ENCODE measurements at regions not wholly inside any gene's neighbourhood (a gene's known extent, or its start where the extent isn't known, plus 50 kb on each side); places are given as distances from the start of the nearest gene placed in this dataset.

DNA sequence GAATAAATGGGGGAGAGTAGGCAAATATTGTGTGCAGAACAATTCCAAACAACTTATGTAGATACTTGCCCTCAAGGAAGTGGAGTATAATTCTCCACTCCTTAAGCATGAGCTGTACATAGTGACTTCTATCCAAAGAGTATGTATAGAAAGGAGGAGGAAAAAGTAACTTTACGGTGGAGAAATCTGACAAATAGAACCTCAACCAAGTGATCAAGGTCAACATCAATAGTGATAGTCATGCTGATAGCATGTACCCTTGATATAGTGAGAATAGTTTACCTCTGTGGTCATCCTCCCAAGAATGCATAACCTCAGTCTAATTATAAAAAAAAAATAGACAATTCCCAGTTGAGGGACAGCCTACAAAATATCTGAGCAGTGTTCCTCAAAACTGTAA, 89.1 kb upstream of the NANOS1 start:
- H3K79me2 ChIP-seq (ENCODE audit: low read depth): no peaks in the 10 kb centered on the region
- H3K36me3 Mint-ChIP-seq: no peaks in the 10 kb centered on the region
- H3K27me3 Mint-ChIP-seq (ENCODE audit: insufficient read depth, low read depth): peaks cover 3% of the 10 kb centered on the region
- H3K27ac Mint-ChIP-seq: no peak overlapping the region
- H4K20me1 ChIP-seq (ENCODE audit: low read depth): no peaks in the 10 kb centered on the region
- peaks cover 2% of the 10 kb centered on the region for H3K9me3 Mint-ChIP-seq
- H3K27ac ChIP-seq: no peak overlapping the region
- H3K4me3 Mint-ChIP-seq: no peak overlapping the region
- H3F3A ChIP-seq (ENCODE audit: low read depth): no peaks in the 10 kb centered on the region
- H3K9me3 ChIP-seq (ENCODE audit: low read depth): no peaks in the 10 kb centered on the region
- no peaks in the 10 kb centered on the region for H3K4me1 Mint-ChIP-seq
- H3K4me1 ChIP-seq: no peaks in the 10 kb centered on the region
- H3K9ac ChIP-seq: no peak overlapping the region
- H3K4me3 ChIP-seq: no peak overlapping the region
- no peaks in the 10 kb centered on the region for H3K27me3 ChIP-seq
- H3K36me3 ChIP-seq: no peaks in the 10 kb centered on the region
- no peak for TF ChIP-seq EZH2 (IDR thresholded peaks at IDR 0.05)
- TF ChIP-seq EZH2phosphoT487 (IDR thresholded peaks at IDR 0.05): no peak
- TF ChIP-seq, protein P1, sequence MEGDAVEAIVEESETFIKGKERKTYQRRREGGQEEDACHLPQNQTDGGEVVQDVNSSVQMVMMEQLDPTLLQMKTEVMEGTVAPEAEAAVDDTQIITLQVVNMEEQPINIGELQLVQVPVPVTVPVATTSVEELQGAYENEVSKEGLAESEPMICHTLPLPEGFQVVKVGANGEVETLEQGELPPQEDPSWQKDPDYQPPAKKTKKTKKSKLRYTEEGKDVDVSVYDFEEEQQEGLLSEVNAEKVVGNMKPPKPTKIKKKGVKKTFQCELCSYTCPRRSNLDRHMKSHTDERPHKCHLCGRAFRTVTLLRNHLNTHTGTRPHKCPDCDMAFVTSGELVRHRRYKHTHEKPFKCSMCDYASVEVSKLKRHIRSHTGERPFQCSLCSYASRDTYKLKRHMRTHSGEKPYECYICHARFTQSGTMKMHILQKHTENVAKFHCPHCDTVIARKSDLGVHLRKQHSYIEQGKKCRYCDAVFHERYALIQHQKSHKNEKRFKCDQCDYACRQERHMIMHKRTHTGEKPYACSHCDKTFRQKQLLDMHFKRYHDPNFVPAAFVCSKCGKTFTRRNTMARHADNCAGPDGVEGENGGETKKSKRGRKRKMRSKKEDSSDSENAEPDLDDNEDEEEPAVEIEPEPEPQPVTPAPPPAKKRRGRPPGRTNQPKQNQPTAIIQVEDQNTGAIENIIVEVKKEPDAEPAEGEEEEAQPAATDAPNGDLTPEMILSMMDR (IDR thresholded peaks at IDR 0.05): no peak
- no peak for DNase-seq (ENCODE audit: low spot score)
- H2AFZ ChIP-seq (replicated peaks): no peak overlapping the region
- H3K4me2 ChIP-seq: no peak overlapping the region

DNA sequence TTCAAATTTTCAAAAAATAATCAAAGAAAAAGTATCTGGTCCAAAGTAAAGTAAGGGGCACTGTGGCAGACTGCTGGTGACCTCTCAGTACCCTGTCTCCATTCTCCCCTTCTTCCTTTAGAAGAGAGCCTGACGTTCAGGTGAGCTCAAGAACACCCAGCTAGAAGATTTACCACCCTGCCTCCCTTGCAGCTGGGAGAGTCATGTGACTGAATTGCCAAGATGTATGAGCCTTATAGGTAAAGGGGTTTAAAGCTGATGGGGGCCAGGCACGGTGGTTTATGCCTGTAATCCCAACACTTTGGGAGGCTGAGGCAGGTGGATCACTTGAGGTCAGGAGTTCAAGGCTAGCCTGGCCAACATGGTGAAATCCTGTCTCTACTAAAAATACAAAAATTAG, 86.3 kb upstream of the NANOS1 start:
- Histone ChIP-seq H4K20me1 (ENCODE audit: low read depth) (no peaks in the 10 kb centered on the region), H3K79me2 (ENCODE audit: low read depth) (no peaks in the 10 kb centered on the region), H2AFZ (replicated peaks) (no peak overlapping the region), H3K4me3 (no peak overlapping the region), H3K27ac (no peak overlapping the region), H3K27me3 (no peaks in the 10 kb centered on the region), H3F3A (ENCODE audit: low read depth) (no peaks in the 10 kb centered on the region), H3K4me2 (no peak overlapping the region), H3K9ac (no peak overlapping the region), H3K9me3 (ENCODE audit: low read depth) (no peaks in the 10 kb centered on the region), H3K4me1 (no peaks in the 10 kb centered on the region), H3K36me3 (no peaks in the 10 kb centered on the region)
- Mint-ChIP-seq H3K9me3 (peaks cover 2% of the 10 kb centered on the region), H3K27me3 (ENCODE audit: insufficient read depth, low read depth) (peaks cover 3% of the 10 kb centered on the region), H3K4me3 (no peak overlapping the region), H3K27ac (no peak overlapping the region), H3K36me3 (no peaks in the 10 kb centered on the region), H3K4me1 (no peaks in the 10 kb centered on the region)
- DNase-seq (ENCODE audit: low spot score): no peak
- TF ChIP-seq, protein P1 (IDR thresholded peaks at IDR 0.05): no peak
- TF ChIP-seq EZH2 (IDR thresholded peaks at IDR 0.05): no peak
- no peak for TF ChIP-seq EZH2phosphoT487 (IDR thresholded peaks at IDR 0.05)

DNA sequence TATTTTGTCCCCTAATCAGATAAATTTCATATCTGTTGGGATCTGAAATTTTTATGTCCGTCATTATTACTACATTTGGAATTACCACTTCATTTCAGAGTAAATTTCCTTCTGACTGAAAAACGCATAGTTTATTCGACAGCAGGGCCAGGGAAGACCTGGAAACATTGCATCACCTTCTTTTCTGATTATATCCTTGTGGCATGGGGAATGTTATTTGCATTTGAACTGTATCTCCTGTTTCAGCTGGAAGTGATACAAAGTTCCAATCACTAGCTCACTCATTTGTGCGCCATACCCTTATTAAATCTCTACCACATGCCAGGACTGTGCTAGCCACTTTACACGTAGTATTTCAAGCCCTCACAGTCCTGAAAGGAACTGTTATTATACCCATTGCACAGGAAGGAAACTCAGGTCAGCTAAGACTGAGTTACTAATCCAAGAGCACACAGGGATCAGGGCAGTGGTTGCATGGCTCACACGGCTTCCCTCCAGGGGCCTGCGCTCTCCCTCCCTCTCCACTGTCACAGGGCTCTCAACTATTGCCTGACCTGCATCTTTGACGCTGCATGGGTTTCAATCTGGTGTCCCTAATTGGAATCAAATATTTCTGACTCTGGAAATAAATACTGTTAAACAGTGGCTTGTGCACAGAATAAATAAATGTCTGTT, 84.4 kb upstream of the NANOS1 start:
- Mint-ChIP-seq H3K27ac (no peak overlapping the region), H3K4me1 (peaks cover 14% of the 10 kb centered on the region), H3K9me3 (peaks cover 2% of the 10 kb centered on the region), H3K4me3 (no peak overlapping the region), H3K27me3 (ENCODE audit: insufficient read depth, low read depth) (peaks cover 3% of the 10 kb centered on the region), H3K36me3 (no peaks in the 10 kb centered on the region)
- Histone ChIP-seq H3K79me2 (ENCODE audit: low read depth) (no peaks in the 10 kb centered on the region), H3K9ac (no peak overlapping the region), H2AFZ (replicated peaks) (no peak overlapping the region), H3K36me3 (no peaks in the 10 kb centered on the region), H3K9me3 (ENCODE audit: low read depth) (no peaks in the 10 kb centered on the region), H3K4me3 (no peak overlapping the region), H3K27me3 (no peaks in the 10 kb centered on the region), H3K4me2 (no peak overlapping the region), H4K20me1 (ENCODE audit: low read depth) (no peaks in the 10 kb centered on the region), H3K27ac (no peak overlapping the region), H3F3A (ENCODE audit: low read depth) (no peaks in the 10 kb centered on the region), H3K4me1 (peaks cover 9% of the 10 kb centered on the region)
- no peak for DNase-seq (ENCODE audit: low spot score)
- TF ChIP-seq EZH2phosphoT487 (IDR thresholded peaks at IDR 0.05): no peak
- TF ChIP-seq, protein P1 (IDR thresholded peaks at IDR 0.05): no peak
- TF ChIP-seq EZH2 (IDR thresholded peaks at IDR 0.05): no peak
